Neural progenitor cell (in vitro differentiated cells): ENCODE measurements at regions not wholly inside any gene's neighbourhood (a gene's known extent, or its start where the extent isn't known, plus 50 kb on each side); places are given as distances from the start of the nearest gene placed in this dataset.

Source experiments
- DNase-seq: peaks from one replicate; pipeline ENCODE4 v3.0.0-alpha.2; 2016; ENCODE audit warnings: low spot score
- H2AFZ ChIP-seq: fragments of 200-600 bp; sonication (generic); replicated peaks from 2 replicates; pipeline ENCODE4 v1.6.1; 2016; ENCODE audit warnings: antibody characterized with exemption
- H3F3A ChIP-seq: fragments of 200-600 bp; sonication (generic); 2 replicates; pipeline ENCODE4 v1.6.1; 2016; ENCODE audit warnings: antibody characterized with exemption, low read depth
- H3K27ac ChIP-seq: fragments of 200-600 bp; sonication (generic); 2 replicates; pipeline ENCODE4 v1.5.1; 2016; ENCODE audit warnings: mild to moderate bottlenecking
- H3K27me3 ChIP-seq: fragments of 200-600 bp; sonication (generic); 2 replicates; pipeline ENCODE4 v1.6.1; 2016; ENCODE audit warnings: mild to moderate bottlenecking, moderate library complexity
- H3K36me3 ChIP-seq: fragments of 200-600 bp; sonication (generic); 2 replicates; pipeline ENCODE4 v1.5.1; 2016
- H3K4me1 ChIP-seq: fragments of 200-600 bp; sonication (generic); 2 replicates; pipeline ENCODE4 v1.6.1; 2016; ENCODE audit warnings: mixed run types
- H3K4me2 ChIP-seq: fragments of 200-600 bp; sonication (generic); 2 replicates; pipeline ENCODE4 v1.6.1; 2016
- H3K4me3 ChIP-seq: fragments of 200-600 bp; sonication (generic); 2 replicates; pipeline ENCODE4 v1.5.1; 2016
- H3K79me2 ChIP-seq: fragments of 200-600 bp; sonication (generic); 2 replicates; pipeline ENCODE4 v1.6.1; 2016; ENCODE audit warnings: low read depth
- H3K9ac ChIP-seq: fragments of 200-600 bp; sonication (generic); 2 replicates; pipeline ENCODE4 v1.6.1; 2016
- H3K9me3 ChIP-seq: fragments of 200-600 bp; sonication (generic); 2 replicates; pipeline ENCODE4 v1.5.1; 2016; ENCODE audit warnings: low read depth
- H4K20me1 ChIP-seq: fragments of 200-600 bp; sonication (generic); 2 replicates; pipeline ENCODE4 v1.6.1; 2016; ENCODE audit warnings: low read depth
- H3K27ac Mint-ChIP-seq: 3 replicates; pipeline ENCODE4 v1.8.0; 2021; ENCODE audit warnings: mixed read lengths
- H3K27me3 Mint-ChIP-seq: 2 replicates; pipeline ENCODE4 v1.8.0; 2022; ENCODE audit warnings: low read depth, mild to moderate bottlenecking, inconsistent platforms, moderate library complexity, mixed read lengths; ENCODE audit not compliant: insufficient read depth
- H3K36me3 Mint-ChIP-seq: 3 replicates; pipeline ENCODE4 v1.8.0; 2021; ENCODE audit warnings: mixed read lengths
- H3K4me1 Mint-ChIP-seq: 3 replicates; pipeline ENCODE4 v1.8.0; 2021; ENCODE audit warnings: mixed read lengths
- H3K4me3 Mint-ChIP-seq: 3 replicates; pipeline ENCODE4 v1.8.0; 2021; ENCODE audit warnings: mild to moderate bottlenecking, moderate library complexity, mixed read lengths
- H3K9me3 Mint-ChIP-seq: 3 replicates; pipeline ENCODE4 v1.8.0; 2020; ENCODE audit warnings: mixed read lengths
- EZH2 ChIP-seq: fragments of 200-600 bp; sonication (generic); IDR thresholded peaks from 2 replicates; pipeline ENCODE4 v1.6.1; 2017; ENCODE audit warnings: antibody characterized with exemption, mild to moderate bottlenecking, moderate library complexity
- EZH2phosphoT487 ChIP-seq: fragments of 200-600 bp; sonication (generic); IDR thresholded peaks from 2 replicates; pipeline ENCODE4 v1.6.1; 2017; ENCODE audit warnings: antibody characterized with exemption
- TF ChIP-seq, protein P1 (sequence below): fragments of 200-600 bp; sonication (generic); IDR thresholded peaks from 2 replicates; pipeline ENCODE4 v1.5.1; 2017; ENCODE audit warnings: antibody characterized with exemption, mild to moderate bottlenecking

DNA sequence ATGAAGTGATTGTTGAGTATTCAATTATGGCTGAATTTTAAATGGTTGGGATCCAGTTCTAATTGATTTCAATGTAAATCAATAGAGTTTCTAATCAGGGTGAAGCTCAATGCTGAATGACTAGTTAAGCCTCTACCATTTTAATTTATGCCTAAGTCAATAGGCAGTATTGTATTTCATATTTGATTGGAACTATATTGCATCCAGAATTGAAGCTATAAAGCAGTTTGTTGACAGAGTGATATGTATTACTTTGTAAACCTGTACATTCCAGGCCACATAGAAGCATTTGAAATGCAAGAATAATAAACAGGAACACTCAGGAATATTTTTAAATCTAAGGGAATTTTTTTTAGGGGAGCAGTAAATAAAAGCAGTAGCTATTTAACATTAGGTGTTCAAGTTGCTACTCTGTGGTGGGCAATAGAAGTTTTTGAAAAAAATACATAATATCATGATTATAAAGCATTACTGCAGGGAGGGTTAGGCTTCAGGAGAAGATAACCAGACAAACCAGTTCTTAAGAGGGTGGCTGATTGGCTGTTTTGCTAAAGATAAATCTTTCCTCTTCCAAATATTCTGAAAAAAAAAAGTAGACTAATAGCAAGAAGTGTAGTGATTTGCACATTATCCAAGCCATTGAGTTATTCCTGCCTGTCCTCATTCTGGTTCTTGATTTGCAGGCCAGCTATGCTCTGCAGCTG is 492.0 kb upstream of the MEF2C start:
- H3K27ac ChIP-seq = no peak overlapping the region
- no peaks in the 10 kb centered on the region for H3K36me3 Mint-ChIP-seq
- no peaks in the 10 kb centered on the region for H3K27me3 ChIP-seq
- peaks cover 5% of the 10 kb centered on the region for H3K4me1 Mint-ChIP-seq
- no peaks in the 10 kb centered on the region for H3K4me1 ChIP-seq
- H3K9me3 Mint-ChIP-seq = no peaks in the 10 kb centered on the region
- no peaks in the 10 kb centered on the region for H3K79me2 ChIP-seq
- DNase-seq = no peak
- no peak overlapping the region for H3K4me2 ChIP-seq
- no peak overlapping the region for H3K4me3 ChIP-seq
- no peak overlapping the region for H2AFZ ChIP-seq
- H3K27ac Mint-ChIP-seq = no peak overlapping the region
- no peaks in the 10 kb centered on the region for H3K36me3 ChIP-seq
- H3K4me3 Mint-ChIP-seq = no peak overlapping the region
- no peaks in the 10 kb centered on the region for H3K9me3 ChIP-seq
- H4K20me1 ChIP-seq = no peaks in the 10 kb centered on the region
- H3F3A ChIP-seq = no peaks in the 10 kb centered on the region
- no peak overlapping the region for H3K9ac ChIP-seq
- TF ChIP-seq, protein P1, sequence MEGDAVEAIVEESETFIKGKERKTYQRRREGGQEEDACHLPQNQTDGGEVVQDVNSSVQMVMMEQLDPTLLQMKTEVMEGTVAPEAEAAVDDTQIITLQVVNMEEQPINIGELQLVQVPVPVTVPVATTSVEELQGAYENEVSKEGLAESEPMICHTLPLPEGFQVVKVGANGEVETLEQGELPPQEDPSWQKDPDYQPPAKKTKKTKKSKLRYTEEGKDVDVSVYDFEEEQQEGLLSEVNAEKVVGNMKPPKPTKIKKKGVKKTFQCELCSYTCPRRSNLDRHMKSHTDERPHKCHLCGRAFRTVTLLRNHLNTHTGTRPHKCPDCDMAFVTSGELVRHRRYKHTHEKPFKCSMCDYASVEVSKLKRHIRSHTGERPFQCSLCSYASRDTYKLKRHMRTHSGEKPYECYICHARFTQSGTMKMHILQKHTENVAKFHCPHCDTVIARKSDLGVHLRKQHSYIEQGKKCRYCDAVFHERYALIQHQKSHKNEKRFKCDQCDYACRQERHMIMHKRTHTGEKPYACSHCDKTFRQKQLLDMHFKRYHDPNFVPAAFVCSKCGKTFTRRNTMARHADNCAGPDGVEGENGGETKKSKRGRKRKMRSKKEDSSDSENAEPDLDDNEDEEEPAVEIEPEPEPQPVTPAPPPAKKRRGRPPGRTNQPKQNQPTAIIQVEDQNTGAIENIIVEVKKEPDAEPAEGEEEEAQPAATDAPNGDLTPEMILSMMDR = no peak
- no peak for TF ChIP-seq EZH2
- TF ChIP-seq EZH2phosphoT487 = no peak
- no peaks in the 10 kb centered on the region for H3K27me3 Mint-ChIP-seq

DNA sequence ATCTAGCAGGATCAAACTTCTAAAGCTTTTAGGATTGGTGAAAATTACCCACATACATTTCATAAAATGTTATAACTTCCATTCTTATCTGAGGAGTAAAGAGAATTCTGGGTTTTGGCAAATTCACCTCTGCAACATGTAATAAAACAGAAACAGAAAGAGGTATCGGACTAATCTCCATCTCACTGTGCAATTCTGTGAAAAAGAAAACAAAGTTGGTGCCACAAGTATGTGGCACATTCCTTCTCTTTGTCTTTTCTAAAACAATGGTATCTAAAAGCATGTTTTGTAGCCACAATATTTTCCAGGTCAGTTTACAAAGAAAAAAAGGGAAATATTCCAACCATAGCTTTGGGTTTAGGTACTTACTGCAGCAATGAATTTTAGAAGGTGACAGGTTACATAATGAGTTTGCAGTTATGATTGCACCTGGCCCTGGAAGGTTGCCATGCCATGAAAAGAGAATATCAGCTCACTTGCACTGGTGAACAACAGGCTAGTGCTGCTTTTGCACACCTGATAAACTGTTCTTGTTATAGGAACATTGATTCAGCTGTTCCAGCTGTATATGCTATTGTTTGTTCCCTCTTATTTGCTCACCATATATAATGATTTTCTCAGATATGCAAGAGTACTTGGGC is 491.3 kb upstream of the MEF2C start:
- Mint-ChIP-seq H3K4me1 (peaks cover 5% of the 10 kb centered on the region), H3K36me3 (no peaks in the 10 kb centered on the region), H3K27me3 (no peaks in the 10 kb centered on the region), H3K9me3 (no peaks in the 10 kb centered on the region), H3K4me3 (no peak overlapping the region), H3K27ac (no peak overlapping the region)
- Histone ChIP-seq H3K27me3 (no peaks in the 10 kb centered on the region), H3K4me1 (no peaks in the 10 kb centered on the region), H3K36me3 (no peaks in the 10 kb centered on the region), H4K20me1 (no peaks in the 10 kb centered on the region), H3K4me3 (no peak overlapping the region), H3K4me2 (no peak overlapping the region), H3K9me3 (no peaks in the 10 kb centered on the region), H3K9ac (no peak overlapping the region), H3K79me2 (no peaks in the 10 kb centered on the region), H3F3A (no peaks in the 10 kb centered on the region), H3K27ac (no peak overlapping the region), H2AFZ (no peak overlapping the region)
- DNase-seq = no peak
- no peak for TF ChIP-seq EZH2phosphoT487
- TF ChIP-seq, protein P1 = no peak

DNA sequence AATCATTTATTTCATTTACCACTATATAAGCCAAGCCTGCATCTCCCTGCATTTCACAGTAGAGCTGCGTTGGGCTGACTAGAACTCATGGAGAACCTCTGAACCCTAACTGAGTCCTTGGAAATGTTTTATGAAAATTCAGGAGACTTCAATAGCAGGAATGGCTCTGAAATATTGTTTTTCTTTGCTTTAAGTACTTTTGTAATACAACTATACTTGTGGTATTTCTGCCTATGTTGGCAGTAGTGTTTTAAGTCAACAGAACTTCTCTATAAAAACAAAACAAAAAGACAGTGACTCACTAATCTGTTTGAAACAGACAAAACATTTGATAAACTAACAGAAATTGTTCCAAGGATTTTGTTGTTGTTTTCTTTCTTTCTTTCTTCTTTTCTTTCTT is 489.2 kb upstream of the MEF2C start:
- Histone ChIP-seq H3K4me3 (no peak overlapping the region), H4K20me1 (no peaks in the 10 kb centered on the region), H3K4me1 (no peaks in the 10 kb centered on the region), H3K27ac (no peak overlapping the region), H3K36me3 (no peaks in the 10 kb centered on the region), H2AFZ (no peak overlapping the region), H3F3A (no peaks in the 10 kb centered on the region), H3K9me3 (no peaks in the 10 kb centered on the region), H3K27me3 (no peaks in the 10 kb centered on the region), H3K4me2 (no peak overlapping the region), H3K79me2 (no peaks in the 10 kb centered on the region), H3K9ac (no peak overlapping the region)
- Mint-ChIP-seq H3K27me3 (no peaks in the 10 kb centered on the region), H3K36me3 (no peaks in the 10 kb centered on the region), H3K4me3 (no peak overlapping the region), H3K9me3 (no peaks in the 10 kb centered on the region), H3K4me1 (no peaks in the 10 kb centered on the region), H3K27ac (no peak overlapping the region)
- DNase-seq = no peak
- TF ChIP-seq EZH2 (no peak), EZH2phosphoT487 (no peak)
- TF ChIP-seq, protein P1 = no peak
